ENCODE measurements at regions not wholly inside any gene's neighbourhood (a gene's known extent, or its start where the extent isn't known, plus 50 kb on each side); places are given as distances from the start of the nearest gene placed in this dataset.
"Not testable (repeated sequence)": the region's sequence is repeated elsewhere in the genome, so short reads cannot be mapped to it uniquely, and the experiment has no call there.

GRCh38 chr12:70008944-70009343 is 183.9 kb downstream of the MYRFL start:
- DNase-seq (ENCODE audit: extremely low read depth in 1 of 11, low read depth in 9 of 11, low spot score in 4 of 11): no peak

DNA sequence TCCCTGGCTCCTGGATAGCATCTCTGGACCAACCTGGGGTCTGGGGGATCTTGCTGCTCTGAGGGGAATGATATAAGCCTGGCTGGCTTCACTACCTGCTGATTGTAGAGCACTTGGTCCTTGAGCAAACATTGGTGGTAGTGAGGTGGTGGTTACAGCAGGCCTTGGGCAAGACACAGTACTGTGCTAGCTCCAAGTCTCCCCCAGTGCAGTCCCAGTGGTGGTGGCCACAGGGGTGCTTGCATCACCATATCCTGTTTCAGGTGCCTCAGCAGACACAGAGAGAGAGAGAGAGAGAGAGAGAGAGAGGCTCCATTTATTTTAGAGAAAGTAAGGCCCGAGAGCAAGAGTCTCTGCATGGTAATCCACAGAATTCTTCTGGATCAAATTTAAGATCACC is 186.3 kb downstream of the MYRFL start:
- DNase-seq (ENCODE audit: extremely low read depth in 1 of 11, low read depth in 9 of 11, low spot score in 4 of 11): no peak

DNA sequence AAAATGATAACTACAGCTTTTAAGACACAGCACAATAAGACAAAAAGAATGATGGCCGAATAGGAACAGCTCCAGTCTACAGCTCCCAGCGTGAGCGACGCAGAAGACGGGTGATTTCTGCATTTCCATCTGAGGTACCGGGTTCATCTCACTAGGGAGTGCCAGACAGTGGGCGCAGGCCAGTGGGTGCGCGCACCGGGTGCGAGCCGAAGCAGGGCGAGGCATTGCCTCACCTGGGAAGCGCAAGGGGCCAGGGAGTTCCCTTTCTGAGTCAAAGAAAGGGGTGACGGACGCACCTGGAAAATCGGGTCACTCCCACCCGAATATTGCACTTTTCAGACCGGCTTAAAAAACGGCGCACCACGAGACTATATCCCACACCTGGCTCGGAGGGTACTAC is 188.0 kb downstream of the MYRFL start:
- DNase-seq (ENCODE audit: extremely low read depth in 1 of 11, low read depth in 9 of 11, low spot score in 4 of 11): not testable (repeated sequence)

DNA sequence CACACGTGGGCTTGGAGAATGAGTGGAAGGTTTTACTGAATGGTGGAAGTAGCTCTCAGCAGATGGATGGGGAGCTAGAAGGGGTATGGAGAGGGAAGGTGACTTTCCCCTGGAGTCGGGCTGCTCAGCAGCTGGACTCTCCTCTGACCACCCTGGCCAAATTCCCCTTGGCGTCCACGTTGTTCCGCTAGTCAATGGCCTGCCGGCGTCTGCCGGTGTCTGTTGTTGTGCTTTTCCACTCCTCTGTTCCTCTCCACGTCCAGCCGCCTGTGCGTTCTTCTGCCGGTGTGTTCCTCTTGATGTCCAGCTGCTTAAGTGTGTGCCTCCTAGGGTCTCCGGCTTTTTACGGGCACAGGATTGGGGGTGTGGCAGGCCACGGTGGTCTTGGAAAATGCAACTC is 203.5 kb downstream of the MYRFL start:
- no peak for DNase-seq (ENCODE audit: extremely low read depth in 1 of 11, low read depth in 9 of 11, low spot score in 4 of 11)

- DNase-seq (ENCODE audit: extremely low read depth in 1 of 11, low read depth in 9 of 11, low spot score in 4 of 11): peak in 1 of 11 donors; percentile 9
Measured at GRCh38 chr12:70028918-70029317, 203.9 kb downstream of the MYRFL start.

GRCh38 chr12:70031046-70031445 is 206.0 kb downstream of the MYRFL start:
- no peak for DNase-seq (ENCODE audit: extremely low read depth in 1 of 11, low read depth in 9 of 11, low spot score in 4 of 11)

DNA sequence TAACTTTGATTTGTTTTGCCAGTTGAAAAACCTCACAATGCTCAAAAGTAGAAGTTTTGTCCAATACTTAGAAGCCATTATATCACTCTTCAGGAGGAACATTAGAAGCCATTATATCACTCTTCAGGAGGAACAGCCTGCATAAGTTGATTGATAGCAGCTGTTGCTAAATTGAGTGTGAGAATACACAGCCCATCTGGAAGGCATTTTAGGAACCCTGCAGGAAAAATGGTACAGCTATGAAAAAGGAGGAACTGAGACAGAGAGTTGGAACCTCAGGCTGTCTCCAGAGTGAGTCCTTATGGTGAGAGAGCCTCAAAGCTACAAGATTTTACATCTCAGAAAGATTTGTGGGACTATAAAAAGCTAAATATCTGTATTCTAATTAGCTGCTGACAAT is 207.0 kb downstream of the MYRFL start:
- DNase-seq (ENCODE audit: extremely low read depth in 1 of 11, low read depth in 9 of 11, low spot score in 4 of 11): no peak

GRCh38 chr12:70033310-70033709 is 208.3 kb downstream of the MYRFL start:
- no peak for DNase-seq (ENCODE audit: extremely low read depth in 1 of 11, low read depth in 9 of 11, low spot score in 4 of 11)

DNA sequence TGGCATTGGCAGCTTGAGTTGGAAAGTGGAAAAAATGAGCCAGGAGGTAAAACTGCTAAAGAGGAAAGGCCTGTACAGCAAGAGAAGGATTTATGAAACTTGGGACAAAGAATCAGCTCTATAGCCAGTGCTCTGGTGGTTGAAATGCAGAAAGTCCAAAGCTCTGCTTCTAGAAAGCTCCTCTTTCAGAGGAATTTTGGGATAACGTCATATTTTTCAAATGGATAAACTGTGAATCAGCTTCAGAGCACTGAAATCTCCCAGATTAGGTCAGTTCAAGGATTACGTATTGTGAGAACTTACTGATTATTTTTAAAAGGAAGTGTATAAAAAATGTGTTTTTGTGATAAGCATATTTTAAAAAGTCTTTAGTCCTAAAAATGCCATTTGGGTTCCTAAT is 203.1 kb upstream of the CNOT2 start:
- DNase-seq (ENCODE audit: extremely low read depth in 1 of 11, low read depth in 9 of 11, low spot score in 4 of 11): no peak

DNA sequence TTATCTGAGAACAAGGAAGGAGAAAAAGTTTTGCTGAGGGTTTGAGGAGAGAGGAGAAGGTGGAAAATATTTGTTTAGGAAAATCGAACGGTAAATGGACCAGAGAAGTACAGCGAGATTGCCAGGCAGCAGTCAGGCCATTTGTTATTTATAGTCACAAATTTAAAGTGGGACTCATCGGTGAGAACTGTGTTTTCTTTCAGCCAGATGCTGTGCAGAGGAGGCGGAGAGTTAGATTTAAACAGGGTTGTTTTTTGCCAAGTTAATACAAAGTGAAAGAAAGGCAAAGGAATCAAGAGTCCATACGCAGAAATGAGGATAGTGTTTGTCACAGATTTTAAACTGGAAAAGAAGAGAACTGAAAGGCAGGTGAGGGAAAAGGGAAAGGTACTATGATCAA is 200.6 kb upstream of the CNOT2 start:
- no peak for DNase-seq (ENCODE audit: extremely low read depth in 1 of 11, low read depth in 9 of 11, low spot score in 4 of 11)

DNA sequence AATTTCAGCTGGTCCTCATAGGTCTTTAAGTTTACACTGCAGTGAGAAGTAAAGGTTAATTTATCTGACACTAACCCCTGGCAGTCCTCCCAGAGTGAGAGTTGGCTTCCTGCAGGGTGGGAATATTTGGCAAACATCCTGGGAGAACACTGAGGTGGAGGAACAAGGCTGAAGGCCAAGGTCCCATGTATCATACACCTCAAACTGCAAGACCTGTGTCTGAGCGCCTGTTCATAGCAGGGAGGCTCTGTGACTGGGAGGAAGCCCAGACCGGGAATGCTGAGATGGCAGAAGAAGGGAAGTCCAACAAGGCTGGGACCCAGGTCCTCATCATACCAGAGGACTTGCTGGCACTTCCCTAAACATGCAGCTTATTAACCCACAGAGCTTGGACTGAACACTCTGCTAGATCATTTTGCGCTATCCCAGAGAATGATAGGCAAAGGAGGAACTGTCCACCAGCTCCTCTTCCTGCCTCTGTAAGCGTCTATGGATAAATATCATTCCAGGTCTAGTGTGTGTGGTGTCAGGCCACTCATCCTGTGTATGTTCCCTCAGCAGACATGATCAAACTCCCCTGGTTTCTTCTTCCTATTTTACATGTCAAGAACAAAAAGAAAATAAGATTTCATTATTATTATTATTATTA is 199.6 kb upstream of the CNOT2 start:
- DNase-seq (ENCODE audit: extremely low read depth in 1 of 11, low read depth in 9 of 11, low spot score in 4 of 11): no peak

DNA sequence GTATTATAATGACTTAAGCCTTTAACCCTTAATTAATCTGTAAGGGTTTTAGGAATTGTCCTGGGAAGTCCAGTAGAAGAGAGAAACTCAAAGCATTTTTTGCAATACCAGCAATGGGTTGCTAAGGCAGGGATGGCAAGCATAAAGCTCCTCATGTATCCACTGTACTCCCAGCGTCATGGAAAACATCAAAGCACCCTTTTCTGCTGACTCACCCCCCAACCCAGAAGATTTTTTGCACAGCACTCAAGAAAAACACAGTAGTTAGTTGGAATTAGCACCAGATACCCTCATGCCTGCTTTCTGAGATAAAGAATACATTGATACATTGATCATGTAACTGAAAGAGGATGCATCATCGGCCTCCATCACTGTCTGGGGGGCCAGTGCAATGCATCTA is 199.1 kb upstream of the CNOT2 start:
- DNase-seq (ENCODE audit: extremely low read depth in 1 of 11, low read depth in 9 of 11, low spot score in 4 of 11): no peak

DNA sequence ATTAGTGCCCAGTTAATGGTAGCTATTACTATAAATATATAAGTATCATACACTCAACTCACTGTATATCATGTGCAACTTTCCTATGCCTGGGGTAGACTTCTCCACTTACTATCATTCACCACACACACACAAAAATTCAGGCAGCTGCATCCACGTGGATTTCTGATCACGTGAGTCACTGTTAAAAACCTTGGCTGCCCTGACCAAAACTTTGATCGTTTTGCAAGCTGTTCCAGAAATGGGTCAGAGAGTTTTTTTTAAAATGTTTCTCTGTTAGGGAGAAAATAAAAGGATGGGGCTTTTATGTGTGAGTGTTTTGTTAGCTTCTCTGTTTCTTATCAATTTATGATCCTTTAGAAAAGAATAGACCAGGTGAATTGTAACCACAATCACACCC is 198.2 kb upstream of the CNOT2 start:
- no peak for DNase-seq (ENCODE audit: extremely low read depth in 1 of 11, low read depth in 9 of 11, low spot score in 4 of 11)

DNA sequence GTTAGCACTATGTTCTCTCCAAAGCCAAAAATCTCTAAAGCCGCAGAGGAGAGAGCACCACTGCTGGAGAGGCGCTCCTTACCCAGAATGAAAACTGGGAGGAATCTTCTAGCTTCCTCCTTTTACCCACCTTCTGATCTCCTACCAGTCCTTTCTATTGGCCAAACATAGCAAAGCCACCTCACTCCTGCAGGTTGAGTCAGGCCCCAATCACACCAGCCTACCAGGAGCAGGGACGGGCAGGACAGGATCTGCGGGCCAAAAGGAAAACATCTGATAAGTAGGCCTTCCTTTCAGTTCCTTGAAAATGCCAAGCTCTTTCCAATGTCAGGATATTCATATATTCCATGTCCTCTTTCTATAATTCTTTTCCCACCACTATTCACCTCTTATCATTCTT is 197.7 kb upstream of the CNOT2 start:
- no peak for DNase-seq (ENCODE audit: extremely low read depth in 1 of 11, low read depth in 9 of 11, low spot score in 4 of 11)

DNA sequence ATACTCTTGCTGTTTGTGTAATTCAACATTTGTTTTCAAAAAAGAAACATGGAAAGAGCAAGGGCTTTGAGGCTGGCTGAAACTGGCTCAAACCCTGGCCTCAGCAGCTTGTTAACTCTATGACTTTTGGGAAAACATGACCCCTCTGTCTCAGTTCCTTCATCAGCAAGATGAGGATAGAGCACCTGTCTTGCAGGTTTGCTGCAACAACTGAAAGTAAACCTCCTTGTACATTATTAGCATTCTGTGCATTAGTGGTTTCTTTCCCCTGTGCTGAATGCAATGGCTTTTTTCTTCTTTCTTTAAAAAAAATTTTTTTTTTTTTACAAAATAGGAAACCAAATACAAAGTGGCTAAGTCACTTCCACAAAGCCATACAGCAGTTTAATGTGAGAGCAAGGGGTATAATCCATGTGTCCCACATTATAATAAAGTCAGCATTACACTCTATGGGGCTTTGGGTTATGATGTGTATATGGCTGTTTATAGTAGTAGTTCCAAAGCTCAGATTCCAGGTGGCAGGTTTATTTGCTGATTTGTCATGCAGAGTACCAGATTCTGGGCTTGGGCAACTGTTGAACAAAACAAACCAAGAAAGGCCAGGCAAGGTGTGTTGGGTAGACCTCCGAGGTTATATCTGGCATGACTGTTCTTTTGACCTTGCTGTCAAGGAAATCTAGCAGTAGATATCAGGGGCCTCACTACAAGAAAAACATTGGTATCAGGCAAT is 194.5 kb upstream of the CNOT2 start:
- no peak for DNase-seq (ENCODE audit: extremely low read depth in 1 of 11, low read depth in 9 of 11, low spot score in 4 of 11)

GRCh38 chr12:70049596-70050360 is 193.5 kb upstream of the CNOT2 start:
- DNase-seq (ENCODE audit: extremely low read depth in 1 of 11, low read depth in 9 of 11, low spot score in 4 of 11): peak in 7 of 11 donors; percentile 13 to 40 (median 21)

DNA sequence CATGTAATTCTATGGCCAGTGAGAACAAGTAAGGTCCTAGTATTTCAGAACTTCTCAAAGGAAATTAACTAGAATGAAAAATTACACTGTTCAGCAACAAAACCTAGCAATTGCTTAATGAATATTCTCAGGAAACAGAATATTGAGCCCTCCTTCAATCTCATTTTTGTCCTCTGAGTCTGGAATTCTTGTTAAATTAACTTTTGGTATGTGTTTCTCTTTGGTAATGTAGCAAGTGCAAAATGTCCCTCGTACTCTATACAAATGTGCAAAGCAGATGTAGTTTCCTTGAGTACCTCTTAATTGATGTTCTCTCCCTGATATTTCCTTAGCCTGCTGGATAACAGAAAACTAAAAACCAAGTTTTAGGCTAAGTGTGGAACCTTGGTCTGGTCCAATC is 190.8 kb upstream of the CNOT2 start:
- no peak for DNase-seq (ENCODE audit: extremely low read depth in 1 of 11, low read depth in 9 of 11, low spot score in 4 of 11)

DNA sequence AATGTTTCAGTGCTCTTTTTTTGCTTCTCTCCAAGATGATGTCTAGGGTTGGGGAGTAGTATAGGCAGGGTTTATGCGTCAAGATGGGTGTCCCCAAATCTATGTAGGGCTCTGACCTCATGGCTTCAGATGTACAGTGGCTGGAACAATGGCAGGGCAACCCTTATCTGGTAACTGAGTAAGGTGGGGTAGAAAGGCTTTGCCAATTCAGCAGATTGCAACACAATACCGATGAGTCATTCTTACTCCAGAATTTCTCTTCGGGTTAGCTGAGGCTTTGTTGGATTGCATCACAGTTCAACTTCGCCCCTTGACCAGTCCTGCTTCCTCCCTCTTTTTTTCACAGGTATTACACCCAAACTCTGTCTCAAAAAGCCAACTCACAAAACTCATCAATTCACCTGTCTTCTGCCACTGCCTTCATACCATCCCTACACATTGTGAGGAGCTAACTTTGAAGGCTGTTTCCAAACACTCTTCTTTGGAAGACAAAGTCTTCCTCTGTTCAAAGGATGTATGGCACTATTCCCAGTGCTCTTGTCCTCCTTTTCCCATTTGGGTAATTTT is 190.2 kb upstream of the CNOT2 start:
- DNase-seq (ENCODE audit: extremely low read depth in 1 of 11, low read depth in 9 of 11, low spot score in 4 of 11): no peak

DNA sequence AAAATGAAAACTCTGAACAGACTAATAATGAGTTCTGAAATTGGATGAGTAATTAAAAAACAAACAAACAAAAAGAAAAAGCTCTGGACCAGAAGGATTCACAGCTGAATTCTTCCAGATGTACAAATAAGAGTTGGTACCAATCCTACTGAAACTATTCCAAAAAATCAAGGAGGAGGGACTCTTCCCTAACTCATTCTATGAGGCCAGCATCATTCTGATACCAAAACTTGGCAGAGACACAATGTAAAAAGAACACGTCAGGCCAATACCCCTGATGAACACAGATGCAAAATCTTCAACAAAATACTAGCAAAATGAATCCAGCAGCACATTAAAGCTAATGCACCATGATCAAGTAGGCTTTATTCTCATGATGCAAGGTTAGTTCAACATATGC is 183.9 kb upstream of the CNOT2 start:
- no peak for DNase-seq (ENCODE audit: extremely low read depth in 1 of 11, low read depth in 9 of 11, low spot score in 4 of 11)

- DNase-seq (ENCODE audit: extremely low read depth in 1 of 11, low read depth in 9 of 11, low spot score in 4 of 11): no peak
Measured at GRCh38 chr12:70060634-70061033, 182.6 kb upstream of the CNOT2 start.

All from renal cortex interstitium (tissue), 11 donors.